Middle frontal gyrus (tissue), 1 donor: ENCODE measurements at regions not wholly inside any gene's neighbourhood (a gene's known extent, or its start where the extent isn't known, plus 50 kb on each side); places are given as distances from the start of the nearest gene placed in this dataset.
"Not testable (repeated sequence)": the region's sequence is repeated elsewhere in the genome, so short reads cannot be mapped to it uniquely, and the experiment has no call there.

Experiments used
- DNase-seq: peaks from one replicate; pipeline ENCODE4 v3.0.0-alpha.2; 2015; ENCODE audit warnings: low spot score; ENCODE audit errors: extremely low spot score

GRCh38 chr9:2277644-2278043, 262.5 kb downstream of the SMARCA2 start:
- not testable (repeated sequence) for DNase-seq

GRCh38 chr9:2279138-2279537, 264.0 kb downstream of the SMARCA2 start:
- DNase-seq, result not testable (repeated sequence)

GRCh38 chr9:2281031-2281802, 266.1 kb downstream of the SMARCA2 start:
- DNase-seq, result no peak

DNA sequence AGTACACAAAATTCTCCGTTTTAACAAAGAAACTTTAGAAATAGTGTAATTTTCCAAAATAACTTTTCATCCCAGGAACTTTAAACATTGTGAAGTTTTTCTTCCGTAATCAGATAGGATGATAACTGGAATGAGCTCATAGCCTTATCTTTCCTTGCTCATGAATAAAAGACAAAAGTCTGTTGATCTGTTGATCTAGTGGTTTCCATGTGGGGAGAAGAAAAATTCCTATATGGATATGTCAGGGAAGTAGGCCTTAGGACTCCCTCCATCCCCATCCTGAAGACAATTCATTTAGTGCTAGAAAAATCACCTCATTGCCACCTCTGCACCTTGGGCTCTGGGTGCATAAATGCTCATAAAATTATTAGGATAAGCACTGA, 266.6 kb downstream of the SMARCA2 start:
- DNase-seq, result no peak

- no peak for DNase-seq
Observed at GRCh38 chr9:2284770-2285169, 269.6 kb downstream of the SMARCA2 start.

DNA sequence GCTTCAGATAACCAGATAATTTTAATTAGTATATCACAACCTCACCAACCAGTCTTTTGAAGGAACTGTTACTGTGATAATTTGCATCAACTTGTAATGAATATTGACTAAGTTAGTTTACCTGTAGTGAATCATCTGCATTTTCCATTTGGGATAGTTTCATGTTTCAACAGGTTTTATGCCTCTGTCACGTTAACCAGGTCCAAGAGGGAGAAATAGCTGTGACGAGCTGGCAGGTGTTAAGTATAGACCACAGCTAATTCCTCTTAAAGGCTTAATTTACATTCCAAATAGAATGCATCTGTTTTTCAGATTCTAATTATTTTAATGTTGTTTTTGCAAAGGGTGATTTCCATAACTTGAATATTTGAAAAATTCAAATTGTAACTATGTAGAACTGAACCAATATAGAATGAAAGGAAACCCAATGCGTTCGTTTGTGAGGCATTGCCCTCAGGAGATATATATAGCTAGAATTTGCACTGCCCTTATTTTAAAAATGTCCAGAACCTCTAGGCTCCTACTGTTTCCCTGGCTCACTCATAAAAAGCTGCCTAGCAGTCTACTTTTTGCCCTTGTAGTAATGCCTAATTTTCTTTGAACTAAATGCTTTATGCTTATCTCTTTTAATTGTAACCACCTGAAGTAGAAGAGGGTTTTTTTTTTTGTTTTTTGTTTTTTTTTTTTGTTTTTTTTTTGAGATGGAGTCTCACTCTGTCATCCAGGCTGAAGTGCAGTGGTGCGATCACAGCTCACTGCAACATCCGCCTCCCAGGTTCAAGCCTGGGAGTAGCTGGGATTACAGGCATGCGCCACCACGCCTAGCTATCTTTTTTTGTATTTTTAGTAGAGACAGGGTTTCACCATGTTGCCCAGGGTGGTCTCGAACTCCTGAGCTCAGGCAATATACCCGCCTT, 270.5 kb downstream of the SMARCA2 start:
- DNase-seq, result no peak

DNA sequence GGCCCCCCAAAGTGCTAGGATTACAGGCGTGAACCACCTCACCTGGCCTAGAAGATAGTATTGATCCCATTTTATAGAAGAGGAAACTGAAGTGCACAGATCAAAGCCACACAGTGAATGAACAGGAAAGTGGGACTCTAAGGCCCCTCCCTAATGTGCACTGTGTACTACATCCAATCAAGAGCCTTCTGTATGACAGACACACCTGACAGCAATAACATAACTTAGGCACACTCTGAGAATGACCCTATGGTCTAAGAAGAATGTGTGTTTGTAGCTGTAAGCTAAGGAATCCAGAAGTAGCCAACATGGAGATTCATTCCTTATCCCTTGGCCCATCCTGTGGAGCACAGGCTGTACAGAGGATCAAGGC, 271.2 kb downstream of the SMARCA2 start:
- DNase-seq, result no peak

GRCh38 chr9:2286825-2287455, 271.8 kb downstream of the SMARCA2 start:
- DNase-seq, result no peak

DNA sequence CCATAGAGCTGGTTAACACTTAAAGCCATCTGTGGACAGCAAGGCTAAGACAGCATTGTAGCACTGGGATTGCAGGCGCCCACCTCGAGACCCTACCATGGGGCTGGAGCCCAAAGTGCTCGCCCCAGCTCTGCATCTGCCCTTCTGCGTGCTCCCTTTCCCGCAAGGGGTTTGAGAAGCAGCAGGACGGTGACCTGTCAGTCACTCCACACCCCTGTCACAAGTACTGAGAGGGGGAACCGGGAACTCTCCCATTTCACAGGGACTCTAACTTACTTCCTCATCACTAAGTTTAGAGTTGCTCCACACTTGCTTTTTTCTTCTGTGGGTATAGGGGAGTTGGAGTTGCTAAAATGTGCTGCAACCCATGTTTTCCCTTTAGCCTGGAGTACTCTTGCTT, 273.2 kb downstream of the SMARCA2 start:
- no peak for DNase-seq

GRCh38 chr9:2289263-2289662, 274.1 kb downstream of the SMARCA2 start:
- no peak for DNase-seq

GRCh38 chr9:2290382-2290781, 275.2 kb downstream of the SMARCA2 start:
- no peak for DNase-seq

GRCh38 chr9:2291980-2292704, 277.0 kb downstream of the SMARCA2 start:
- DNase-seq, result no peak

GRCh38 chr9:2292733-2293132, 277.6 kb downstream of the SMARCA2 start:
- DNase-seq, result no peak

DNA sequence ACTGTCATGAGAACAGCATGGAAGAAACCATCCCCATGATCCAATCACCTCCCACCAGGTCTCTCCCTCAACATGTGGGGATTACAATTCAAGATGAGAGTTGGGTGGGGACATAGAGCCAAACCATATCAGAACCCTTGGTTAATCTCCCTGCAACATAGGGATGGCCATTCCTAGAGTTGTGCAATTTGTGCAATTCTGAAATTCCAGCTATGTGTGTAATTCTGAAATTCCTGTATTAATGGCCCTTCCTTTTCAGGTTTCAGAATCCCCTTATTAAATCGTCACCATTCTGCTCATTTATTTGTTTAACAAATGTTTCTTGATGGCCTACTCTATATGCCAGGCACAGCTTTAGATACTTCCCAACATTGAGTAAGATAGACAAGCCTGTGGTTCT, 282.6 kb downstream of the SMARCA2 start:
- no peak for DNase-seq

DNA sequence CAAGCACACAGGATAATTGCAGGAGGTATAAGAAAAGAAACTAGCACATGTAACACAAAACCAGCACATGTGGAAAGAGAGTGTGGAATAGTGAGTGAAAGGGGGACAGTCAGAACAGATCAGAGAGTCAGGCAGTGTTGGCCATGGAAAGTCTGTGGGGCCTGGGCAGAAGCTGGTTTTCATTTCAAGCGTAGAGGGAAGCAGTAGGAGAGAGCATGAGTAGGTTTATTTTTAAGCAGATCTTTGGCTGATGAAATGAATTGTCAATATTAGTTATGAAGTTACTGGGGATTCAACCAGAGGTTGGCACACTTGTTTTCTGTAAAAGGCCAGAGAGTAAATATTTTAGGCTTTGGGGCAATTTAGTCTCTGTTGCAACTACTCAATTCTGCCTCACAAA, 283.1 kb downstream of the SMARCA2 start:
- no peak for DNase-seq

DNA sequence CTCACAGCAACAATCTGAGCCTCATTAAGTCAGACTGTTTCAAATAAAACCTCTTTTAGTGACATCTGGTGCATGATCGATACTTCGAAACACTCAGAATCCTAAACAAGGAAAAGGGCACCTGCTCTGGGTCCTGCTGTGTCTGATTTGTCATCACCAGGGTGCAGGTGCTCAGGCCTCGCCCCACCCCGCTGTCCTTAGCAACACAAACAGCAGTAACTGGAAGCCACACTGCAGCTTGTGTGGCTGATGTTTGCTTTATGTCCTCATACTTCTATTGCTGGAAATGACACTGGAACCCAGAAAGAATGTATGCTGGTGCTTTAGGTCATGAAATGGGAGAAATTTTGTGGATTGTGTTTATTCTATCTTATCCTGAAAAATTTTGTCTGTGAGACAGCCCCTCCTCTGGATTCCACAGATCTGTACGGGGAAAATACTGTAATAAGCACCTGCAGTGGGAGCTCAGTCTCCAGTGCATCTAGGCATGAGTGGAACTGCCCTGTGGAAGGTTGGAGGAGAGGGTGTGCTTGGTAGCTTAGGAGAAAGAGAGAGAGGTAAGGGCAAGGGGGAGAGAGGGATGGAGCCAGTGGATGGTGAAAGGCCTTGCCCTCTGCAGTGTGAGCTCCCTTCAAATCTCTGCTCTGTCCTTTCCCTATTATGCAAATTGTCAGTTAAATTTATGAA, 284.2 kb downstream of the SMARCA2 start:
- no peak for DNase-seq

DNA sequence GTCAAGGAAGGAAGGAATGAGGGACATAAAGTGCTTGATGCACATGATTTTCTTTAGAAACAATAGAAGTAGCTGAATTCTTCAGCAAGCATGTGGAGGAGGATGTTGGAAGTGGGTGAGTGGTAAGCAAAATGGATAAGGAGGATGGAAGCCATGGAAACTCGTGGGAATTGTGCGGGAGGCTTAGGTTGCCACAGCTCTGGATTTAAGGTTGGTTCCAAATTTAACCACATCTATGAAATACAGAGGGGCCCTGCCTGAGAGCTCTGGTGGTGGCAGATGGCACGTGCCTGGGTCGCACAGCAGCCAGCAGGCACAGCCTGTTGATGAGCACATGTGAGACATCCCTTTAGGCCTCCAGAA, 284.7 kb downstream of the SMARCA2 start:
- no peak for DNase-seq

GRCh38 chr9:2300325-2300724, 285.2 kb downstream of the SMARCA2 start:
- no peak for DNase-seq

DNA sequence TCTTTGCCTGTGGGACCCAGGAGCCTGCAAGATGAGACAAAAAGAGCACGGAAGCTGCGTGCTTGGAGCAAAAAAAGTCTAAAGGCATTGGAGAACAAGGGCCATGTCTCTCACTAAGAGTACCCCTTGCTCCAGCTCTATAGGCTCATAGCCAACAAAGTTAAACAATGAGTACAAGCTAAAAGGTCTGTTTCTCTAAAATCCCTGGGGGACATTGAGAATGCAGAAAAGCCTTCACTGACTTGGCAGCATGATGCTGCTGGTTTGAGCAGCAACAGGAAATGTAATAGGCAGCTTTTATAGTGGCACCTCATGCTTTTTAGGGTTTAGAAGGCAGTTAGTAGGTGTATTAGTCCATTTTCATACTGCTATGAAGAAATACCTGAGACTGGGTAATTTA, 287.5 kb downstream of the SMARCA2 start:
- no peak for DNase-seq

- DNase-seq, result no peak
Observed at GRCh38 chr9:2303056-2303455, 287.9 kb downstream of the SMARCA2 start.

DNA sequence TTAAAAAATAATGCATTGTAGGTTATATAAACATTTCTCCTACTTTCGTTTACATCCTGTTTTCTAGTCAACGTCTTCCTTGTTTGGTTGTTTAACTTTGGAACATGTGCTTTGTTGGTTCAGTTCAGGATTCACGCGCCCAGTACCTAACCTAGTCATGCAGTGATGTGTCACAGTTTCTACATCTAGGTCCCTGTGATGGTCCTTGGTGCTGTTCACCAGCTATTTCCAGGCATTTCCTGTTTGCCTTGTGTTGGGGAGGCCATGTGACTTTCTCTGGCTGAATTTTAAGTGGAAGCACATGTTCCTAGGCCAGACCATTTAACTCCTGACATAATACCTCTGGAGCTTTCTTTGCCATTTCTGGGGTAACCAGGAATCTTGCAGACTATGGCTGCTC, 292.3 kb downstream of the SMARCA2 start:
- no peak for DNase-seq
